Mesothelial cell of epicardium (in vitro differentiated cells): ENCODE measurements at regions not wholly inside any gene's neighbourhood (a gene's known extent, or its start where the extent isn't known, plus 50 kb on each side); places are given as distances from the start of the nearest gene placed in this dataset.

ENCODE experiments used
- DNase-seq, 2 experiments: peaks; one replicate each; pipeline ENCODE4 v3.0.0; 2021; ENCODE audit warnings: low spot score in 2 of 2; ENCODE audit not compliant: unreplicated experiment in 2 of 2
- H3K27ac Mint-ChIP-seq: 2 replicates; pipeline ENCODE4 v1.8.0; 2021; ENCODE audit warnings: mixed read lengths
- H3K27me3 Mint-ChIP-seq: 2 replicates; pipeline ENCODE4 v1.8.0; 2021; ENCODE audit warnings: low read depth, mixed read lengths
- H3K36me3 Mint-ChIP-seq: 2 replicates; pipeline ENCODE4 v1.8.0; 2021; ENCODE audit warnings: mixed read lengths
- H3K4me1 Mint-ChIP-seq: 2 replicates; pipeline ENCODE4 v1.8.0; 2021; ENCODE audit warnings: mixed read lengths
- H3K4me3 Mint-ChIP-seq: 2 replicates; pipeline ENCODE4 v1.8.0; 2021; ENCODE audit warnings: mild to moderate bottlenecking, moderate library complexity, mixed read lengths
- H3K9me3 Mint-ChIP-seq: 2 replicates; pipeline ENCODE4 v1.8.0; 2021; ENCODE audit warnings: mixed read lengths
- CTCF ChIP-seq: fragments of 200-600 bp; sonication (generic); IDR thresholded peaks from one replicate; pipeline ENCODE4 v1.5.0; 2021; ENCODE audit warnings: antibody characterized with exemption; ENCODE audit not compliant: unreplicated experiment

GRCh38 chr14:95979339-95980042 lies 59.7 kb upstream of the C14orf132 start:
- no peaks in the 10 kb centered on the region for H3K4me1 Mint-ChIP-seq
- no peaks in the 10 kb centered on the region for H3K36me3 Mint-ChIP-seq
- no peaks in the 10 kb centered on the region for H3K9me3 Mint-ChIP-seq
- no peak for DNase-seq
- no peak overlapping the region for H3K27ac Mint-ChIP-seq
- no peak for TF ChIP-seq CTCF
- no peak overlapping the region for H3K4me3 Mint-ChIP-seq
- H3K27me3 Mint-ChIP-seq = peaks cover 46% of the 10 kb centered on the region

GRCh38 chr14:95980402-95980801 lies 58.8 kb upstream of the C14orf132 start:
- no peak for TF ChIP-seq CTCF
- no peak overlapping the region for H3K4me3 Mint-ChIP-seq

GRCh38 chr14:95981965-95982364 lies 57.2 kb upstream of the C14orf132 start:
- no peak for TF ChIP-seq CTCF
- no peaks in the 10 kb centered on the region for H3K4me1 Mint-ChIP-seq
- peaks cover 58% of the 10 kb centered on the region for H3K27me3 Mint-ChIP-seq
- H3K9me3 Mint-ChIP-seq = no peaks in the 10 kb centered on the region
- DNase-seq = no peak
- H3K36me3 Mint-ChIP-seq = no peaks in the 10 kb centered on the region
- H3K4me3 Mint-ChIP-seq = no peak overlapping the region
- H3K27ac Mint-ChIP-seq = no peak overlapping the region

More at GRCh38 chr14:95980402-95980801, 58.8 kb upstream of the C14orf132 start:
- Mint-ChIP-seq H3K27ac (no peak overlapping the region), H3K9me3 (no peaks in the 10 kb centered on the region), H3K4me1 (no peaks in the 10 kb centered on the region), H3K36me3 (no peaks in the 10 kb centered on the region), H3K27me3 (peaks cover 51% of the 10 kb centered on the region)
- DNase-seq = no peak

DNA sequence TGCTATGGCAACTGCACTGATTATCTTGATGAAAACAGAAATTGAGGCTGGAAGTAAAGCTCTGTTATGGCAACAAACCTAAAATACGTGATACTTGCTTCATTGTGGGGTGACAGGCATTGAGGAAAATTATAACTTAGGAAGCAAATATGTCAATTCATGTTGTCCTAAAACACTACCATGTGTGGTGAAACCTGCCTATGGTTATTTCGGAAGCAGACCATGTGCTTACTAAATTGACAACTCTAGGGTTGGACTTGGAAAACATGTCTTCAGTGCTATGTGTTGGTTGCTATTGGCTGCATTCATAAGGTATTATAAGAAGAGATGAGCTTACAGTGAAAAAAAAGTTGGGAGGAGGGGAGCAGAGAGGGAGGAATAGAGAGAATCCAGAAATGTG lies 55.0 kb upstream of the C14orf132 start:
- Mint-ChIP-seq H3K4me3 (no peak overlapping the region), H3K9me3 (peaks cover 16% of the 10 kb centered on the region), H3K36me3 (no peaks in the 10 kb centered on the region), H3K4me1 (no peaks in the 10 kb centered on the region), H3K27ac (no peak overlapping the region), H3K27me3 (peaks cover 58% of the 10 kb centered on the region)
- DNase-seq = no peak
- no peak for TF ChIP-seq CTCF
